GM21737 (cell line): ENCODE measurements at regions not wholly inside any gene's neighbourhood (a gene's known extent, or its start where the extent isn't known, plus 50 kb on each side); places are given as distances from the start of the nearest gene placed in this dataset.
A peak's percentile ranks its signal among the peaks of the same experiment; 100 is the strongest.

Source experiments
- ATAC-seq: cut with Tn5 transposase; IDR thresholded peaks from one replicate; pipeline ENCODE4 v1.9.1; 2021; ENCODE audit warnings: mild to moderate bottlenecking, moderate library complexity; ENCODE audit not compliant: unreplicated experiment

- ATAC-seq: no peak
Measured at GRCh38 chr10:90975096-90975495, 54.2 kb upstream of the ANKRD1 start.

GRCh38 chr10:90977162-90977854 is 56.4 kb upstream of the ANKRD1 start:
- peak; percentile 75 for ATAC-seq

DNA sequence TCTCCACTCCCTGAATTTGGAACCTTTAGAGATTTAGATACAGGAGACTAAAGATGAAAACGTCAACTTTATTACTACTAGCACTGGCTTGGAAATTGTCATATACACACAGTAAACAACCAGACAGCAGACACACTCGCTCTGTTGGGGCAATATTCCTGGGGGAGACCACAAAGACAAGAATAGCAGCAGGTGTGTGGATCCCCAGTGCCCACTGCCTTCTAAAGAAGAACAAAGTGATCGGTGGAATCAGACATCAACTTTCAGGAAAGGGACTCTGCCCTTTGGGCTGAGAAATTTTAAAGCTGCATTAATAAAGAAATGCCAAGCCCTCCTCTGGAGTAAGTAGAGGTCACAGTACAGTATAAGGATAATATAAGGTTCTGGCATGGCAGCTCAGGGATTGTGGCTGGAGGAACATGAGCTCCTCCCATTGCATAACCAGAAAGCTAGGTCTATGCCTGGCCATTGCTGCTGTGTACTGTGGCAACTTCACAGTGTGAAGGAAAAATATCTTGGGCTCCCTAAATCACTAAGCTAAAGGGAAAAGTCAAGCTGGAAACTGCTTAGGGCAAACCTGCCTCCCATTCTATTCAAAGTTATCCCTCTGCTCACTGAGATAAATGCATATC is 57.1 kb upstream of the ANKRD1 start:
- ATAC-seq: no peak

- no peak for ATAC-seq
Measured at GRCh38 chr10:90982406-90983008, 61.6 kb upstream of the ANKRD1 start.

- no peak for ATAC-seq
Measured at GRCh38 chr10:90983914-90984549, 63.1 kb upstream of the ANKRD1 start.

GRCh38 chr10:90984898-90985297 is 64.0 kb upstream of the ANKRD1 start:
- ATAC-seq: no peak

DNA sequence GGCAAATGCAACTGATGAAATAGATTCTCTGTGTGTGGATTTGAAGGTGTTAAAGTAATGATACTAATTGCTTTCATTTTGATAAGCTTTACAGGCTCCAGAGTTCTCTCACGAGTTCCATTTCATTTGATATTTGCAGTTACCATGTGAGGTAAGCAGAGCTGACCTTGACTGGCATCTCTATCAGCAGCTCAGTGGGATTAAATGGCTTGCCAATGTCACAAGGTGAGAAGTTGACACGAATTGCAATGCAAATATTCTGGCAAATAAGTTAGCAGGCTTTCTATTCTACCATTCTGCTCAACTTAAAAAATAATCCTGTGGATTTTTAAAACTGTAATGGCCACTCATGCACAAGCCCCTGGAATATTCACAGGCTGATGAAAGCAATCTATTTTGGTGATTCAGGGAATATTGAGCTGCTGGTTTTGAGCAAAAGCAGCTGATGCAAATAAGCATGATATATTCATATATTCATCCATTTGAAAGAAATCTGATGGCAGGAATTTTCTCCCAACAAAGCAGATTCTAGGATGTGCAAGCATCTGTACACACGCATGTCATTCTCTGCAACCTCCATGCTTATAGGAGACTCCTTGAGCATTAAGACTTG is 64.5 kb upstream of the ANKRD1 start:
- no peak for ATAC-seq

- no peak for ATAC-seq
Measured at GRCh38 chr10:90986136-90986760, 65.4 kb upstream of the ANKRD1 start.

DNA sequence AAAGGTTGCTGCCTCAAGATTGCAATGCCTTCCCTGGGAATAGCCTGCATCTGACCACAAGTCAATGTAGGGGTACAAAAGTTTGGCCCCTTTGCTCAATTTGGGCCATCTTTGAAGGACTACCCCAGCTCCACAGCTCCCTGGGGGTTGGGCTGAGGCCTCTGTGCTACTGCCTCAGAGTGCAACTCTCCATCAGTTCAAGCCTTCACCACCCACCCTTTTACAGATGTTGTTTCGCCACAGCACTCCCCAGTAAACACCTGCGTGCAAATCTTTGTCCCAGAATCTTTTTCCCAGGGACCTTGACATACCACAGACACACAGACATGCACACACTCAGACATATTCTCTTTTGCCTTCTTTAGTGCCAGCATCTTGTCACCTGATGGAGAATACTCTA is 66.0 kb upstream of the ANKRD1 start:
- ATAC-seq: no peak

- ATAC-seq: no peak
Measured at GRCh38 chr10:90987383-90987782, 66.5 kb upstream of the ANKRD1 start.

GRCh38 chr10:90988024-90988423 is 67.1 kb upstream of the ANKRD1 start:
- no peak for ATAC-seq

- ATAC-seq: no peak
Measured at GRCh38 chr10:90988802-90989201, 67.9 kb upstream of the ANKRD1 start.

- no peak for ATAC-seq
Measured at GRCh38 chr10:90989378-90989777, 68.5 kb upstream of the ANKRD1 start.

DNA sequence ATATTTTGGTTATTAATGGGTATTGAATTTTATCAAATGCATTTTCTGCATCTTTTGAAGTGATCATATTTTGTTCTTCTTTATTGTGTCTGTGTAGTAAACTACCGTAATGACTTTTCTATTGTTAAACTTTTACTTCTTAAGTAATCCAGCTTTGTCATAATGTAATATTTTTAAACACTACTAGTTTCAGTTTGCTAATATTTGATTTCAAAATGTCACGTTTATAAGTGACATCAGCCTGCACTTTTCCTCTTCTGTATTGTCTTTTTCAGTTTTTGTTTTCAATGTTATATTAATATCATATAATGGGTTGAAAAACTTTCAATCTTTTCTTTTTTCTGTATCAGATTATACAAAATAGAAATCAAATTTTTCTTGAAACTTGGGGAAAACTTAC is 71.6 kb upstream of the ANKRD1 start:
- no peak for ATAC-seq

GRCh38 chr10:90993340-90993739 is 72.5 kb upstream of the ANKRD1 start:
- ATAC-seq: no peak

DNA sequence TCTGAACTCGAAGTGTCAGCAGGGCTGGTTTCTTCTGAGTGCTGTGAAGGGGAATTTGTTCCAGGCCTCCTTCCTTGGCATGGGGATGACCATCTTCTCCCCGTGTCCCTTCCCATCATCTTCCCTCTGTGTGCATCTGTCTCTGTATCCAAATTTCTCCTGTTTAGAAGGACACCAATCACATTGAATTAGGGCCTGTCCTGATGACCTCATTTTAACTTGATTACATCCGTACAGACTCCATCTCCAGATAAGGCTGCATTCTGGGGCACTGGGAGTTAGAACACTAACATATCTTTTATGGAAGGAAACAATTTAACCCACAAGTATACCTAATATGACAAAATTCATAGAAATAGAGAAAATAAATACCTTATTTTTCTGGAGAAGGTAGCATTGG is 76.8 kb upstream of the ANKRD1 start:
- no peak for ATAC-seq

DNA sequence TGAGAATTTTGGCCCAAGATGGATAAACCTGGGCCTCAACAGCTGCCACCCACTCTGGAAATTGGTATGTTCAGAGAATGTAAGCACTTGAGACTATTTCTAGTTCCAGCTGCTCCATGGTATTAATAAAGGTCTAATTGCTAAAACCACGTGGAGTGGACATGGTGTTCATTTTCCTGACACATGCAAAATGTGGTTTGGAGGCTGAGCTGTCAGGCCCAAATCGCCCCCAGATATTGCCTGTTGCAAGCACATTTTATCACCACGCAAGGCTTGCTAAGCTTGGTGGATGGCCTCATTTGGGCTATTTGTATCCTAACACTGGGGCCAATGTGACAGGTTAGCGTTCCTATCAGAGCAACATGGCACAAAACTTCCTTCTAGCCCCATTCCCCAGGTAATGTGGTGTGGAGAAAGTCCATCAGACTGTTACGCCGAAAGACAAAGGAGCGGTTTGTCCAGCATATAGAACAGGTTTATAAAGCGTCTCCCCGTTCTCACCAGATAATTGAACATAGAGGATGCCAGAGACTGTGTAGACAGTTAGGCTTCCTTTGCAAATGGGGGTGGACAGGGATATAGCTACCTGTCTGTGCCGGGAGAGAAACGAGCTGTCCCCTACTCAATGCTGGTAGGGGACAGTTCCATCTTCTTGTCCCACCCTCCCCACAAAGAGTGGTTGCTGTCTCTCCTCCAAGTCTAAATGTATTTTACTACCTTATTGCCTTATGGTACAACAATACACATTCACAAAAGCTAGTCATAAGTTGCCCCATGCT is 78.0 kb upstream of the ANKRD1 start:
- ATAC-seq: no peak

DNA sequence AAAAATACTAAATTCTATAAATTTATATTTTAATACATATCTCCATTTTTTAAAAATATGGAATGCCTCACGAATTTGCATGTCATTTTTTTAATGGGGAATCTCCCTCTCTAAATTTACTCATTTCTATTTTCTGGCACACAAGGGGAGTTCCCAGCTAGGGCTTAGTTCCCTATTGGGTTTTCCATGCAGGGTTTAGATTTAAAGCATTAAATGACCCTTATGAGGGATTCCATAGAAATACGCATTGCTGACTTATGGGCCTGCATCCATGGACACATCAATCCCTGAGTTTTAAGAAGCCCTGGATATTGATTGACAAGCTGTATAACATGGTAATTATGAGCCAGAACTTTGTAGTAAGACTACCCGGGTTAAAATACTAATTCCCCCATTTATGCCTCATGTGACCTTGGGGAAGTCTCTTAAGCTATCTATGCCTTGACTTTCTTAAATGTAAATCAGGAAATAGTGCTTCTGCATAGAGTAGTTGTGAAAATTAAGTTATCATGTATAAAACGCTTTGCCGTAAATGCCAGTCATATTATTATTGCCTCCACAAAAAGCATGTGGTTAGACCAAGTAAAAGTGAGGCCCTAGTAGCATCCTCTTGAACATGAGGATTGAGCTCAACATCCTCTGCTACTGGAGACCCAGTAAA is 78.8 kb upstream of the ANKRD1 start:
- ATAC-seq: no peak

GRCh38 chr10:91000470-91000869 is 79.6 kb upstream of the ANKRD1 start:
- no peak for ATAC-seq

DNA sequence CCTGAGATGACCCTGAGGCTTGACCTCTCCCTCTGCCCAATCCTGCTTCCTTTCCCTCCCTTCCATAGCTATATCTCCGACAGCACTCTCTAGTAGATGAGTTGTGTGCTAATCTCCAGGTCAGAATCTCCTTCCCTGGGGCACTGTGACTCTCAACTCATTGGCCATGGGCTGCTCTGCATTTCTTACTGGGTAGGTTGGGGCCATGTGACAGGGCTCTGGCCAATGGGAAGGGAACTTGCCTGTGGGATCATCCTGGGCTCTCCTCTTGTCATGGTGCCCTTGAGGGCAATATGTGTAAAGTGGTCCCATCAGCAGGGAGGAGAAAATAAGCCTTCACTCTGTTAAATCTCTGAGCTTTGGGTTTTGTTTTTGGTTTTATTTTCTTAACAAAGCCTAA is 80.1 kb upstream of the ANKRD1 start:
- ATAC-seq: no peak
